ENCODE measurements at regions not wholly inside any gene's neighbourhood (a gene's known extent, or its start where the extent isn't known, plus 50 kb on each side); places are given as distances from the start of the nearest gene placed in this dataset.

DNA sequence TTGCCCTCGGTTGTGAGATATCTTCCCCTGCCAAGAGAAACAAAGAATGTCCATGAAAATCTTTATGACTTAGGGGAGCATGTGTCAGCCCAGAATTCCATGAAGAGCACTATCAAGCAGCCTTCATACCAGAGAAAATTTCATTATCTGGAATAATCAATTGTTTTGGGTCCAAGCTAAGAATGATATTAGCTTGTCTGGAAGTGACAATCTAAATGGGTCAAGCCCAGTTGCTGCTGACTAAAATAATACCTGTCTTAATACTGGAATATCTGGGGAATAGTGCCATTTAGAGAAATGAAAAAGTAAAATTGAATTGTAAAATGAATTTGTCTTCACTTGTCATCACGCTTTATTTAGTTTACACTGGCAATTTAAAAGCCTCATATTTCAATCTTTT lies 407.4 kb downstream of the PLA2G4A start:
- no peak for TF ChIP-seq CTCF (IDR thresholded peaks at IDR 0.05; ENCODE audit: low read length)
- TF ChIP-seq EZH2 (IDR thresholded peaks at IDR 0.05; ENCODE audit: borderline replicate concordance, low read length): no peak
